Hepatocyte (in vitro differentiated cells): ENCODE measurements at regions not wholly inside any gene's neighbourhood (a gene's known extent, or its start where the extent isn't known, plus 50 kb on each side); places are given as distances from the start of the nearest gene placed in this dataset.

Source experiments
- EZH2 ChIP-seq: fragments of 200-600 bp; sonication (generic); IDR thresholded peaks from 2 replicates; pipeline ENCODE4 v1.6.1; 2016; ENCODE audit warnings: antibody characterized with exemption, mild to moderate bottlenecking, borderline replicate concordance
- EZH2phosphoT487 ChIP-seq: fragments of 200-600 bp; sonication (generic); IDR thresholded peaks from one replicate; pipeline ENCODE4 v1.6.1; 2018; ENCODE audit warnings: antibody characterized with exemption, mild to moderate bottlenecking, low read depth, moderate library complexity; ENCODE audit not compliant: unreplicated experiment, severe bottlenecking
- TF ChIP-seq, protein P1 (sequence below): fragments of 200-600 bp; sonication (generic); IDR thresholded peaks from 2 replicates; pipeline ENCODE4 v1.5.1; 2016; ENCODE audit warnings: antibody characterized with exemption, mild to moderate bottlenecking; ENCODE audit not compliant: poor library complexity

DNA sequence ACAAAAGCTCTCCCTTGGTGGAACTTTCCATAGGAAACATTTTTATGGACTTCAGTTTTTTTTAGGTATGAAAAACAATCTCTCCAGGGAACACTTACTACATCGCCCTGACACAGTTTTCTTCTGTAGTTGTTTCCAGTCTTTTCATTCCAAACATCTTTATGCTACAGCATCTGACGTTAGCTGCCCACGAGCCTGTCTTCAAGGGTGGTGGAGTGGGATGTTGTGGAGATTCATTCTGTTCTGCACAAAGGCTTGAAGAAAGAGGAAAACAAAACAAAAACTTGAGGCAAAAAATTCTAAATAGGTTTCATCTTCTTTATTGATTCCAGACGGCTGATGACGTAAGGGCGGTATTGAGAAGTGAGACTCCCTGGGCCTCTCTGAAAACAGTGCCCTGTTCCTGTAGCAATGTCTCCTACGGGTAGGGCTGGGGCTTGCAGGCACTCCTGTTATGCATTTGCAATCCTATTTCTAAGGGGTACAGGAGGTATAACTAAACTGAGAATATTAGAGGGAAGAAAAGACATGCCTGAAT lies 375.0 kb downstream of the RNF144A start:
- TF ChIP-seq, protein P1, sequence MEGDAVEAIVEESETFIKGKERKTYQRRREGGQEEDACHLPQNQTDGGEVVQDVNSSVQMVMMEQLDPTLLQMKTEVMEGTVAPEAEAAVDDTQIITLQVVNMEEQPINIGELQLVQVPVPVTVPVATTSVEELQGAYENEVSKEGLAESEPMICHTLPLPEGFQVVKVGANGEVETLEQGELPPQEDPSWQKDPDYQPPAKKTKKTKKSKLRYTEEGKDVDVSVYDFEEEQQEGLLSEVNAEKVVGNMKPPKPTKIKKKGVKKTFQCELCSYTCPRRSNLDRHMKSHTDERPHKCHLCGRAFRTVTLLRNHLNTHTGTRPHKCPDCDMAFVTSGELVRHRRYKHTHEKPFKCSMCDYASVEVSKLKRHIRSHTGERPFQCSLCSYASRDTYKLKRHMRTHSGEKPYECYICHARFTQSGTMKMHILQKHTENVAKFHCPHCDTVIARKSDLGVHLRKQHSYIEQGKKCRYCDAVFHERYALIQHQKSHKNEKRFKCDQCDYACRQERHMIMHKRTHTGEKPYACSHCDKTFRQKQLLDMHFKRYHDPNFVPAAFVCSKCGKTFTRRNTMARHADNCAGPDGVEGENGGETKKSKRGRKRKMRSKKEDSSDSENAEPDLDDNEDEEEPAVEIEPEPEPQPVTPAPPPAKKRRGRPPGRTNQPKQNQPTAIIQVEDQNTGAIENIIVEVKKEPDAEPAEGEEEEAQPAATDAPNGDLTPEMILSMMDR, result no peak
- no peak for TF ChIP-seq EZH2
- TF ChIP-seq EZH2phosphoT487, result no peak
